Upper lobe of right lung (tissue), 1 donor: ENCODE measurements at regions not wholly inside any gene's neighbourhood (a gene's known extent, or its start where the extent isn't known, plus 50 kb on each side); places are given as distances from the start of the nearest gene placed in this dataset.

Source experiments
- ATAC-seq: fragments of 200-7000 bp; cut with Tn5 transposase; one replicate; pipeline ENCODE4 v1.9.1; 2020; ENCODE audit warnings: mild to moderate bottlenecking, moderate library complexity
- DNase-seq: peaks from one replicate; pipeline ENCODE4 v3.0.0-alpha.2; 2020
- H3K27ac ChIP-seq: fragments of 200-600 bp; one replicate; pipeline ENCODE4 v1.8.0; 2022
- H3K27me3 ChIP-seq: fragments of 200-600 bp; one replicate; pipeline ENCODE4 v1.8.0; 2022; ENCODE audit warnings: mild to moderate bottlenecking
- H3K36me3 ChIP-seq: fragments of 200-600 bp; one replicate; pipeline ENCODE4 v1.8.0; 2022
- H3K4me1 ChIP-seq: fragments of 200-600 bp; one replicate; pipeline ENCODE4 v1.8.0; 2022
- H3K4me3 ChIP-seq: fragments of 200-600 bp; one replicate; pipeline ENCODE4 v1.8.0; 2022; ENCODE audit warnings: mild to moderate bottlenecking
- H3K9me3 ChIP-seq: fragments of 200-600 bp; one replicate; pipeline ENCODE4 v1.8.0; 2022
- CTCF ChIP-seq: fragments of 200-600 bp; IDR thresholded peaks from one replicate; pipeline ENCODE4 v1.8.0; 2022; ENCODE audit warnings: antibody characterized with exemption
- intact Hi-C: fragments of 100-400 bp; cut with DNase I; formaldehyde crosslinking; loops from one replicate; pipeline ENCODE4 v1.11.0; 2022
- donor health status: DM: no; HTN: yes; CAD: no; lungs with severe emphysema.

GRCh38 chr3:5442106-5442785, 254.7 kb downstream of the EDEM1 start:
- H3K4me1 ChIP-seq, result no peaks in the 10 kb centered on the region
- H3K36me3 ChIP-seq, result no peaks in the 10 kb centered on the region
- ATAC-seq, result no peak
- H3K27ac ChIP-seq, result no peak overlapping the region
- intact Hi-C loops, result no loop called here
- DNase-seq, result no peak
- H3K9me3 ChIP-seq, result no peaks in the 10 kb centered on the region
- no peak overlapping the region for H3K4me3 ChIP-seq
- TF ChIP-seq CTCF, result no peak
- no peaks in the 10 kb centered on the region for H3K27me3 ChIP-seq

- intact Hi-C loops, result no loop called here
- no peak for ATAC-seq
- no peak for DNase-seq
These were observed 255.3 kb downstream of the EDEM1 start for GRCh38 chr3:5442786-5443138.

GRCh38 chr3:5444253-5444652, 256.7 kb downstream of the EDEM1 start:
- intact Hi-C loops, result no loop called here
- H3K27me3 ChIP-seq, result no peaks in the 10 kb centered on the region

More at GRCh38 chr3:5442786-5443138, 255.3 kb downstream of the EDEM1 start:
- H3K27ac ChIP-seq, result no peak overlapping the region
- no peaks in the 10 kb centered on the region for H3K4me1 ChIP-seq
- no peak for TF ChIP-seq CTCF
- H3K9me3 ChIP-seq, result no peaks in the 10 kb centered on the region
- H3K4me3 ChIP-seq, result no peak overlapping the region
- H3K36me3 ChIP-seq, result no peaks in the 10 kb centered on the region
- H3K27me3 ChIP-seq, result no peaks in the 10 kb centered on the region

GRCh38 chr3:5445676-5446201, 258.2 kb downstream of the EDEM1 start:
- TF ChIP-seq CTCF, result no peak
- no peak overlapping the region for H3K4me3 ChIP-seq
- H3K27ac ChIP-seq, result no peak overlapping the region
- intact Hi-C loops, result no loop called here
- no peak for DNase-seq
- no peaks in the 10 kb centered on the region for H3K27me3 ChIP-seq
- no peak for ATAC-seq
- no peaks in the 10 kb centered on the region for H3K9me3 ChIP-seq
- H3K36me3 ChIP-seq, result no peaks in the 10 kb centered on the region
- no peaks in the 10 kb centered on the region for H3K4me1 ChIP-seq

More at GRCh38 chr3:5444253-5444652, 256.7 kb downstream of the EDEM1 start:
- Histone ChIP-seq H3K4me3 (no peak overlapping the region), H3K9me3 (no peaks in the 10 kb centered on the region), H3K36me3 (no peaks in the 10 kb centered on the region), H3K27ac (no peak overlapping the region), H3K4me1 (no peaks in the 10 kb centered on the region)
- no peak for ATAC-seq
- TF ChIP-seq CTCF, result no peak
- DNase-seq, result no peak

- H3K27ac ChIP-seq, result no peak overlapping the region
- intact Hi-C loops, result no loop called here
- H3K27me3 ChIP-seq, result no peaks in the 10 kb centered on the region
- TF ChIP-seq CTCF, result no peak
- H3K4me1 ChIP-seq, result no peaks in the 10 kb centered on the region
- ATAC-seq, result no peak
- H3K9me3 ChIP-seq, result no peaks in the 10 kb centered on the region
- no peaks in the 10 kb centered on the region for H3K36me3 ChIP-seq
- no peak overlapping the region for H3K4me3 ChIP-seq
- DNase-seq, result no peak
These were observed 260.7 kb downstream of the EDEM1 start for GRCh38 chr3:5448246-5448645.
